ENCODE measurements at regions not wholly inside any gene's neighbourhood (a gene's known extent, or its start where the extent isn't known, plus 50 kb on each side); places are given as distances from the start of the nearest gene placed in this dataset.

- no peak for TF ChIP-seq EZH2 (IDR thresholded peaks at IDR 0.05; ENCODE audit: low read depth, unreplicated experiment)
- TF ChIP-seq POLR2AphosphoS5 (IDR thresholded peaks at IDR 0.05; ENCODE audit: low read depth) = no peak
- TF ChIP-seq CTCF (conservative IDR thresholded peaks at IDR 0.05; ENCODE audit: low read depth in 2 of 2) = no peak
- no peak for TF ChIP-seq JUNB (IDR thresholded peaks at IDR 0.05; ENCODE audit: unreplicated experiment)
- no peak for TF ChIP-seq ETS1 (IDR thresholded peaks at IDR 0.05)
- no peak for TF ChIP-seq REST (IDR thresholded peaks at IDR 0.05; ENCODE audit: unreplicated experiment)
- TF ChIP-seq EZH2phosphoT487 (IDR thresholded peaks at IDR 0.05; ENCODE audit: unreplicated experiment) = no peak
- no peak for TF ChIP-seq CREB1 (CRISPR knock-in tag; IDR thresholded peaks at IDR 0.05; ENCODE audit: low read depth)
These were observed 568.0 kb downstream of the TRIB2 start for GRCh38 chr2:13284688-13285087.
